GM21367 (cell line): ENCODE measurements at regions not wholly inside any gene's neighbourhood (a gene's known extent, or its start where the extent isn't known, plus 50 kb on each side); places are given as distances from the start of the nearest gene placed in this dataset.
"Not testable (repeated sequence)": the region's sequence is repeated elsewhere in the genome, so short reads cannot be mapped to it uniquely, and the experiment has no call there.

ENCODE experiments used
- ATAC-seq: cut with Tn5 transposase; IDR thresholded peaks from one replicate; pipeline ENCODE4 v1.9.1; 2021; ENCODE audit not compliant: unreplicated experiment

GRCh38 chr3:117853923-117854668 is 1144.5 kb downstream of the TUSC7 start:
- no peak for ATAC-seq

- ATAC-seq = no peak
Measured at GRCh38 chr3:117856354-117856753, 1146.8 kb downstream of the TUSC7 start.

- no peak for ATAC-seq
Measured at GRCh38 chr3:117863146-117863545, 1153.6 kb downstream of the TUSC7 start.

- no peak for ATAC-seq
Measured at GRCh38 chr3:117865338-117865737, 1155.8 kb downstream of the TUSC7 start.

- ATAC-seq = no peak
Measured at GRCh38 chr3:117868766-117869165, 1159.2 kb downstream of the TUSC7 start.

- ATAC-seq = no peak
Measured at GRCh38 chr3:117871934-117872333, 1162.4 kb downstream of the TUSC7 start.

- ATAC-seq = not testable (repeated sequence)
Measured at GRCh38 chr3:117872594-117873248, 1161.9 kb downstream of the IGSF11 start.

DNA sequence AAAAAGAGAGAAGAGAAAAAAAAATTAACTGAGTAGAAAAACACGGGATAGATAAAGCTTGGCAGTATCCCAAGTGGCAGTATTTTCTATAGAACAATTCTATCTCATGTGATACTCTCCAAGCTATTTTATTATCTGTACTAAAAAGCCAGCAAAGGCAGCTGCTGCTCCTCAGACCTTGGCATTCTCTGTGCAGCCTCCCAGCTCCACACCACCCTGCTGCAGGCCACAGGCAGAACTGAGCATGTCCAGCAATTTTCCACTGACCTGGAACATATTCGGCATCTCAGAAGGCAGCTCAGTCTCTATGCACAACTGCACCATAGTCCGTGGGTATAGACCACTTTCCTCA is 1161.4 kb downstream of the IGSF11 start:
- no peak for ATAC-seq

- no peak for ATAC-seq
Measured at GRCh38 chr3:117874028-117874690, 1160.5 kb downstream of the IGSF11 start.

GRCh38 chr3:117874904-117875874 is 1159.5 kb downstream of the IGSF11 start:
- ATAC-seq = no peak

- no peak for ATAC-seq
Measured at GRCh38 chr3:117875887-117876286, 1158.8 kb downstream of the IGSF11 start.

DNA sequence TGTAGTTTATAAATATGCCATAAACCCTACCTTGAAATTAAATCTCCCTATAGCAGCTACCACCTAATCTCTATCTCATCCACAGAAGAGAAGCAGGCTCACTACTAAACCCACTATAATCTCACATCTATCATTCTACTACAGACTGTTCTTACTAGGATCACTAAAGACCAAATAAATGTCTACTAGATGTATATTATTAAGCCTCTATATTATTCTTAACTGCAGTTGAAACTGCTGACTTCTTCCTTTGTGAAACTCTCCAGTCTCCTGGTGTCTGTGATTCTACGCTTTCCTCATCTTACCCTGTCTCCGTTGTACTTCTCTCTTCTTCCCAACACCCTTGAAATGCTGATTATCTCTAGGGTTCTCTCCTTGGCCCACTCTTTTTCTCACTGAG is 1154.0 kb downstream of the IGSF11 start:
- ATAC-seq = no peak

DNA sequence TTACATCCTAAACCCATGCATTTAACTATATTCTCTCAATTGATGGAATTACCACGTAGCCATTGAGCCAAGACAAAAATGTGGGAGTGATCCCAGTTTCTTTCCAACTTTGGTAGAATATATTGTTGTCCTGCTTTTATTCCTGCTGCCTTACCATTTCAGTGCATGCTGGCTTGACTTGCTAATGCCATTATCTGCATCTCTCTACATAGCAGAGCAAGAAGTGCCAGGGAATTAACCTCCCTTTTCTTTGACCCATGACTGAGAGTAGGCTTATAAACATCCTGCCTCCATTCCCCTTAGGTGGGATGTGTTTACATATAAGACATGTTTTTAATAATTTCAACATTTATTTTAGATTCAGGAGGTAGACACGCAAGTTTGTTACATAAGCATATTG is 1153.4 kb downstream of the IGSF11 start:
- no peak for ATAC-seq

- ATAC-seq = no peak
Measured at GRCh38 chr3:117885011-117885441, 1149.6 kb downstream of the IGSF11 start.

GRCh38 chr3:117886147-117886546 is 1148.5 kb downstream of the IGSF11 start:
- ATAC-seq = no peak

DNA sequence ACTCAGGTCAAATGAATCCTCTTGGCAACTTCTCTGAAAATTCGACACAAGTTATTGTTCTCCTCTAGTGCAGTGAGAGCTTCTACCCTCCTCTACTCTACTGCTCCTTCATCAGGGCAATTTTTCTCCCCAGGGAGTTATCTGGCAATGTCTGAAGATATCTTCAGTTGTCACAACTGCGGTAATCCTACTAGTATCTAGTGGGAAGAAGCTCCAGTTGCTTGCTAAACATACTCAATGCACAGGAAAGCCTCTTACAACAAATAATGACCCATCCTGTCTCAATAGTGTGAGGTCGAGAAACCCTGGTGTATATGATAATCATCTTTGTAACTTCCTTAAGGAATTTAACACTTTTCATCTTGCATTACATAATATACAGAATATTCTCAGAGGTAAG is 1147.6 kb downstream of the IGSF11 start:
- ATAC-seq = no peak

DNA sequence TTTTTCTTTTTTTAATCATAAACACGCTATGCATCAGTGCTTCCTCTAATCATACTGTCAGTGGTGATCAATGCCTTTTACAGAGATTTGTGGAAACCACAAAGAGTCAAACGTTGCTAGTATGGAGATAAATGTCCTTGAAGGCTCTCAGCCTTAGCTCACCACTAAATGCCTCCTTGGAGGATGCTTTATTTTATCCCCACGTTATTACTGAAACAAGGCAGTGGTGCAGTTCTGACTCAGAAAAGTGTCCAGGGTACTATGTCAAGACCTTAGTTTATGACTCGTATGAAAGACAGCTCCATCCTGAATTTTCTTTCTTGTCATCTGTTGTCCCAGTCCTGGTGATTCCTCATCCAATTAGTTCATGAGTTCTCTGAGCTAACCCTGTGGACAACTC is 1146.7 kb downstream of the IGSF11 start:
- no peak for ATAC-seq

DNA sequence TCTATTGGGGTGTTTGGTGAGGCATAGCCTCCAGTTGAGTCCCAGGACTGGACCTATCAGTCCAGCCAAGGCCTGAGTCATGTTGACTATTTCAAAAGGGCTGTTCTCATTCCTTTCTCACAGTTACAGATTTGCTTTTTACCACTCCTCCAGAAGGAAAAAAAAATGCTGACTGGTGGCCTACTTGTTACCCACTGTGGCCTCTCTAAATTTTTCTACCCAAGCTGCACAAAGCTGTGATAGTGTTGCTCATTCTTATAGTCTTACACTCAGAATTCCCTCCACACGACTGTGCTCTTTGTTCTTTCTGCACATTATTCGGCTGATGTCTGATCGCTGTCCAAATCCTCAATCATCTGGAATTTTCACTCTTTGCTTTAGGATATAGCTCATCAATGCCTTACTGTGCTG is 1142.2 kb downstream of the IGSF11 start:
- ATAC-seq = no peak

DNA sequence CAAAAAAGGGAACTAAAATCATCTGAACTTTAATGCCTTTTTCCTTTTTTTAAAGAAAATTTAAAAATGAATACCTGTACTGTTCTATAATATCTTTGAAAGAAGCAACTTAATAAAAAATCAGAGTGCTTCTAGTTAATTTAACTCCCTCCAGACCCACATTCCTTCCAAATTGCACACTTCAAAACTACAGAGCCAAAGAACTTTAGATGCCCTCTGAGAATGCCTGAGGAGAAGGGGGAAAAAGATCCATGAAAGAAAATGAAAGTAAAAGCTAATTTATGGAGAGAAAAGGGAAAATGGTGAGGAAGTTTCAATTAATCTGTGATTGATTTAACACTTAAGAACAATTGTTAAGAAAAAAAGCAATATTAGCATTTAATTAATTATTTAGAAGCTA is 1141.6 kb downstream of the IGSF11 start:
- ATAC-seq = no peak

- no peak for ATAC-seq
Measured at GRCh38 chr3:117893638-117894037, 1141.0 kb downstream of the IGSF11 start.
